NCI-H748 treated with DMSO at 0.1 percent for 48 hours (cell line): ENCODE measurements at regions not wholly inside any gene's neighbourhood (a gene's known extent, or its start where the extent isn't known, plus 50 kb on each side); places are given as distances from the start of the nearest gene placed in this dataset.
"Not testable (repeated sequence)": the region's sequence is repeated elsewhere in the genome, so short reads cannot be mapped to it uniquely, and the experiment has no call there.

ENCODE experiments used
- DNase-seq: peaks from one replicate; lab custom pipeline; 2025; lab: John Stamatoyannopoulos, UW

DNA sequence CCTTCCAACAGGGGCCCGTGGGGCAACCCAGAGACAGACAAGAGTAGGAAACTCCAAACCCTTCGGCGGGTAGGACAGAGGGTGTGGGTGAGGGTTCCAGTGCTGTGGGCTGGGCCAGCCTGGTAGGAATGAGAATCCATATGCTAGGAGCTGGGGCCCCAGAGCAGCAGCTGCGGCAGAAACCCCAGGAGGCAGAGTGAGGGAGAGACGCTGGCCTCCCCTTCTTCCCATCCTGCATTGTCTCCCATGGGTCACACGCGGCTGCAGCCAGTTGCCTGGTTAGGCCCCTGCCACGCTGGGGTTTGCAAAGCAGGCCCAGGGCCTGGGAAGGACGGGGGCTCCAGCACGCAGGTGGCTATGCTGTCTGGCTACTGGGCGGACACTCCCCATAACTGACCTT is 113.1 kb upstream of the CCZ1B start:
- not testable (repeated sequence) for DNase-seq

DNA sequence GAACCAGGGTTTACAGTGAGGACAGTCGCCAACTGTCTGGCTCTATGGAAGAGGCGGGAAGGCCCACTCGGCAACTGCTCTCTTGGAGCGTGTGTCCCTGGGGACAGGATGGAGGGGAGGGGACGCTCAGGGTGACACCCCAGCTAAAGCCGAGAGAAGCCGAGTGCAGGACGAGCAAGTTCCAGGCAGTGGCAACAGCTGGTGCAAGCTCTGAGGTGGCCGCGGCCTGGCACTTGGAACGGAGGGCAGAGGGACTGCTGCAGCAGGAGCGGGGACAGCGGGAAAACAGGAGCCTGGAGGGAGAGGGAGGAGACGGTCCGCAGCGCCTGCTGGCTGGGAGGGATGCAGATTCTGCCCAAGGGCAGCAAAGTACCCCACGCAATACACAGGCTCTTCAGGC is 113.8 kb upstream of the CCZ1B start:
- DNase-seq: not testable (repeated sequence)

DNA sequence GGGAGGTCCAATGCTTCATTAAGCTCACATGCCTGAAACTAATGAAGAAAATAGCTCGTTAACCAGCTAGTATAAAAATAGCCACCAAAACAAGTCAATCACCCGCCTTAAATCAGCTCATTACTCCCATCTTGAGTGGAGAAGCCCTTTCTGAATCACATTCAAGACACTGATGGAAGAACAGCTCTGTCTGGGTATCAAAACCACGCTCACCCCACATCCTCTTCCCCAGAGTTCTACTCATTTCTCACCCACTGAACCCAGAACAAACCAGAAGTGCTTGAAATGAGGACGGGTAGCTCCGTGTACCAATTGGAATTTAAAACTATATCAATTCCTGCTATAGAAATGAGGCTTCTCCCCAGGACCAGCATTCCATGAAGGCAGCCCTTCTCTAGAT is 120.8 kb upstream of the CCZ1B start:
- not testable (repeated sequence) for DNase-seq

DNA sequence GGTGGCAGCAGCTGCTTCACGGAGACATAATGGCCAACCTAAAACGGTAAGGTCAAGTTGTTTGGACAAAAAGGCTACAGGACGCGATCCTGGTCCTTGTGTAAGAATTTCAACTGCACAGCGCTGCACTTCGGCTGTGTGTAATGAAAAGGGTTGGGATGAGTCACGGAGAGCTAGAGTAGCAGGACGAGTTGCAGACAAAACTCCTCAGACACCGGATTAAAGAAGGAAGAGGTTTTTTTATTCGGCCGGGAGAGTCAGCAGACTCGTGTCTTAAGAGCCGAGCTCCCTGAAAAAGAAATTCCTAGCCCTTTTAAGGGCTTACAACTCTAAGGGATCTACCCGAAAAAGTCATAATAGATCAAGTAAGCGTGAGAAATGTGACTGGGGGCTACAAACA is 124.2 kb upstream of the CCZ1B start:
- DNase-seq: not testable (repeated sequence)

DNA sequence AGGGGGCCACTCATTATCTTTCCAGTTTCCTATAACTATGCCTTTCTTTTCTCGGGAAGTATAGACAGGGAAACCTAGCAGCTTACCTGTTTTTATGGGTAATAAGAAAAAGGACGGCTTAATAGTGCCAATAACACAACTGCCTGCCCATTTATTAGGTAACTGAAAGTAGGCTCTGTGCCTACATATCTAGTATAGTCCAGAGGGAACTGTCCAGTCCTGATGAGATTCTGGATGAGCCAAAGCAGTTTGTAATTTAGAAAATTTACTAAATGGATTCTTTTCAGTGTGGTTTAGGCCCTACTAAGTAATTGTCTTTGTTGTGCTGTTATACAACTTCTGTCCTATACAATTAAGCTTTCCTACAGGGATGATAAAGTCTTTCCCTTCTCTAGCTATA is 125.5 kb upstream of the CCZ1B start:
- DNase-seq: not testable (repeated sequence)

DNA sequence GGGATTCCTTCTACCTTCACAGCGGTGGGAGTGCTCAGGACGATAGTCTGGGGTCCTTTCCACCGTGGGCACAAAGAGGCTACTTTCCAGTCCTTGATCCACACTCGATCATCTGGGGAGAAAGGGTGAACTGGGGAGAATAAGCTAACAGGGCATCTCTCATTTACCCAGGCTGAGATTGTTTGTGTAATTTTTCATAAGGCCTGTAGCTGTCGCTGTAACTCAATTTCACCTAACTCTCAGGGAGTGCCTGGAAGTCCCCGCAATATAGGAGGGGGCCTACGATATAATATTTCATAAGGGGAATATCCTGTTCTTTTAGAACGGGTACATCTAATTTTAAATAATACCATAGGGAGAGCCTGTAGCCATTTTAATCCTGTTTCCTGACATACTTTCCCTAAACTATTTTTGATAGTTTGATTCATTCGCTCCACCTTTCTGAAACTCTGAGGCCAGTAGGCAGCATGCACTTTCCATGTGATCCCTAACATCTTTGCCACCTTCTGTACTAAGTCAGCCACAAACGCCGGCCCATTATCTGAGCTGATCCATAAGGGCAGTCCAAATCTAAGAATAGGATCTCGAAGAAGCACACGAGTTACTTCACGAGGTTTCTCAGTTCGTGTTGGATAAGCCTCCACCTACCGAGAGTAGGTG is 127.2 kb upstream of the CCZ1B start:
- not testable (repeated sequence) for DNase-seq

DNA sequence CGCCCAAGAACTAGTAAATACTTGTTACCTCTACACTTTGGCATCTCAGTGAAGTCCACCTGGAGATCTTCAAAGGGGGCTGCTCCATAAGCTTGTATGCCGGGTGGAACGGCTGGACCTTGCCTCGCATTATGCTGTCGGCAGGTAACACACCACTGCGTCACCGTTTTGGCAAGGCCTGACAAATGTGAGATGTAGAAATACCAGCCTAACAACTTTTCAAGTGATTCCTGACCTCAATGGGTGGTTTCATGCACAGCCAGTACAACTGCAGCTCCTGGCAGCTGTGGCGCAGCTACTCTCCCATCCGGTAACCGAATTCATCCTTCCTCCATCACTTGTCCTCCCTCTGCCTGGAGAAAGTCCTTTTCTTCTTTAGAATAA is 127.7 kb upstream of the CCZ1B start:
- not testable (repeated sequence) for DNase-seq

DNA sequence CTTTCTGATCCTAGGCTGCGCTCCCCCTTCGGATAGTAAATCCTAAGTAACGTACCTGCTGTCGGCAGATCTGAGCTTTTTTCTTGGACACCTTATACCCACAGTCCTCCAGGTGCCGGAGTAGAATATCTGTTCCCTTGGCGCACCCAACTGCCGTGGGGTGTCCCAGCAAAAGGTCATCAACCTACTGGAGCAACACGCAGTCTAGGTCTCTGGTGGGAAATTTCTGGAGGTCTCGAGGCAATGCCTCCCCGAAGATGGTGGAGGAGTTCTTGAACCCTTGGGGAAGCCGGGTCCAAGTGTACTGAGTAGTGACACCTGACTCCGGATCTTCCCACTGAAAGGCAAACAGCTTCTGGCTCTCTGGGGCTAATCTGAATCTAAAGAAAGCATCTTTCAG is 129.3 kb upstream of the CCZ1B start:
- DNase-seq: not testable (repeated sequence)

DNA sequence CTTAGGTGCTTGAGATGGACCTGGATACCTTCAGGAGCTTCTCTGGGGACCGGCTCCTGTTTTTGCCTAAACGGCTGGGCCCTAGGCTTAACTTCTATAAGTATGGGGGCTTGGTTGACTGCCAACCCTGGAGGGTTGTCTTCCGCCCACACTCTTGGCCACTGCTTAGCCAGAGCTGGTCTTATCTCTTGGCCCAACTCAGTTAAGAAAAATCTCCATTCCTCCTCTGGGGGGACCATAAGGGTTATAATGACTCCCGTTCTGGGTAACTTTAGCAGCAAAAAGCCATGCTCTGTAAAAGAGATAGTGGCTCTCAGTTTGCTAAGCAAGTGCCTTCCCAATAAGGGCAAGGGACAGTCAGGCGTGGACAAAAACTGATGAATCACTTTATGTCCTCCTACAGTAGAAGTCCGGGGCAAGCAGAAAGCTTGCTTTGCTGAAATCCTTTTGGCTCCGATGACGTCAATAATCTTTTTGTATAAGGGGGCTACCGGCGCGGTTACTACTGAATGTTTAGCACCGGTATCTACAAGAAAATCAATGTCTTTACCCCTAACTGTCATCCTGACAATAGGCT is 130.0 kb upstream of the CCZ1B start:
- DNase-seq: not testable (repeated sequence)

DNA sequence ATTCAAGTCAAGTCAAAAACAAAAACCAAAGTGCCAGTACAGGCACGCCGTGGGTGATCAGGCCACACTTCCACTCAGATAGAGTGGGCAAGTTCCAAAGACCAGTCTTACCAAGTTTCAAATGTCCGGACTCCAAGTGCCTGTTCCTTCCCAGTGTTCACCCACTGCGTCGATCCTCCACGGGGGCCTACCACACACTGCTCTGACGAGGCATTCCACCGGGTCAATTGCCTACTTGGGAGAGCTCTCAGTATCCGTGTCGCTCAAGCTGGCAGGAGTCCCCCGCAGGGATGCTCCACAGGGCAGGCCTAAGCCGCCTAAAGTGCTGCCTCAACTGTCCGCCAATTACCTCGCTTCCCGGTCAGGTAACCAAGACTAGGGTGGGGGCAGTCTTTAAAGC is 132.3 kb upstream of the CCZ1B start:
- not testable (repeated sequence) for DNase-seq

DNA sequence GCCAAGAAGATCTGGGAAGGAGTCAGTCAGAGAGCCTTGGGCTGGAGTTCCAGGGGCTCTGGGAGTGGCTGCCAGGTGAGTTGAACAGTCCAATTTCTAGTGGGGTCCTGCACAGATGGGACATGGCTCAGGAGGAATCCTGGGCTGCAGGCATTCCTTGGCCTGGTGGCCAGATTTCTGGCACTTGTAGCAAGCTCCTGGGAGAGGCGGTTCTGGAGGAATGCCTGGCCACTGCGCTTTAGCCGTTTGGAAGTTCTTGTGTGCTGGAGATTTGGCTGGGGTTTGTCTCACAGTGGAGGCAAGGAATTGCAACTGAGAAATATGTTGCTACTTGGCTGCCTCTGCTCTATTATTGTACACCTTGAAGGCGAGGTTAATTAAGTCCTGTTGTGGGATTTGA is 133.9 kb upstream of the CCZ1B start:
- not testable (repeated sequence) for DNase-seq

DNA sequence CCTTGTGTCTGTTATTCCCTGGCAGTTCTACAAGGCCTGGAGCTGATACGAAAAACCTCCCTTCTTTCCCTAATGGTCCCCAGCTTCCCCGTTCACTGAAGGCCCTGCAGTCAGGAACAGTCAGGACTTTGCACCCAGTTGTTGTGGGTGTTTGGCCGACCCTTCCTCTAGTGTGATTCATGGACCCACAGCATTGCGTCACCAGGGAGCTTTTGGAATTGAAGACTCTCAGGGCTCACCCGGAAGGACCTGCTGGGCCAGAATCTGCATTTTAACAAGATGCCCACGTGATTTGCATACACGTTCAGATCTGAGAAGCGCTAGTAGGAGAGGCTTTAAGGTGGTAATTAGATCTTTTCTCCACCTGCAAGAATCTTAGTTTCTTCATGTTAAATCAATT is 136.8 kb upstream of the CCZ1B start:
- DNase-seq: not testable (repeated sequence)

DNA sequence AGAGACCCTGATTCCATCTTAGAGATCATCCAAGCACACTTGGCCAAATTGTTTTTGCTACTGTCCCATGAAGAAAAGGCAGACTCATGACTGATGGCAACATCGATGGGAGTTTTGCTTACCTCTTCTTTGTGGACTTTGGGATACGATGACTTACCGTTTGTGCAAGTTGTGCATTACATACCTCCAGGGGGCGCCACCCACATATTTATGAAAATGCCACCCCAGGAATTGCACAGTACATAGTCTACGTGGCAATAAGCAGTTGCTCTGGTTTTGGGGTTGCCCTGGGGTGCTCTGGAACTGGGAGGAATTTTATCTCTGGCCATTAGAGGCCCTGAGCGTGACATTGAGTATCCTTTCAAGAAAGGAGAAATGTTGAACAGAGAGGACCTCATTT is 139.0 kb upstream of the CCZ1B start:
- peak; percentile 27 for DNase-seq

DNA sequence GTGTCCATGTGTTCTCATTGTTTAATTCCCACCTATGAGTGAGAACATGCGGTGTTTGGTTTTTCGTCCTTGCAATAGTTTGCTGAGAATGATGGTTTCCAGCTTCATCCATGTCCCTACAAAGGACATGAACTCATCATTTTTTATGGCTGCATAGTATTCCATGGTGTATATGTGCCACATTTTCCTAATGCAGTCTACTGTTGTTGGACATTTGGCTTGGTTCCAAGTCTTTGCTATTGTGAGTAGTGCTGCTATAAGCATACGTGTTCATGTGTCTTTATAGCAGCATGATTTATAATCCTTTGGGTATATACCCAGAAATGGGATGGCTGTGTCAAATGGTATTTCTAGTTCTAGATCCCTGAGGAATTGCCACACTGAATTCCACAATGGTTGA is 144.1 kb upstream of the CCZ1B start:
- not testable (repeated sequence) for DNase-seq

DNA sequence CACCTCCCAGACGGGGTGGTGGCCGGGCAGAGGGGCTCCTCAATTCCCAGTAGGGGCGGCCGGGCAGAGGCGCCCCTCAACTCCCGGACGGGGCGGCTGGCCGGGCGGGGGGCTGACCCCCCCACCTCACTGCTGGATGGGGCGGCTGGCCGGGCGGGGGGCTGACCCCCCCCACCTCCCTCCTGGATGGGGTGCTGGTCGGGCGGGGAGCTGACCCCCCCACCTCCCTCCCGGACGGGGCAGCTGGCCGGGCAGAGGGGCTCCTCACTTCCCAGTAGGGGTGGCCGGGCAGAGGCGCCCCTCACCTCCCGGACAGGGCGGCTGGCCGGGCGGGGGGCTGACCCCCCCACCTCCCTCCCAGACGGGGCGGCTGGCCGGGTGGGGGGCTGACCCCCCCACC is 148.8 kb upstream of the CCZ1B start:
- not testable (repeated sequence) for DNase-seq

DNA sequence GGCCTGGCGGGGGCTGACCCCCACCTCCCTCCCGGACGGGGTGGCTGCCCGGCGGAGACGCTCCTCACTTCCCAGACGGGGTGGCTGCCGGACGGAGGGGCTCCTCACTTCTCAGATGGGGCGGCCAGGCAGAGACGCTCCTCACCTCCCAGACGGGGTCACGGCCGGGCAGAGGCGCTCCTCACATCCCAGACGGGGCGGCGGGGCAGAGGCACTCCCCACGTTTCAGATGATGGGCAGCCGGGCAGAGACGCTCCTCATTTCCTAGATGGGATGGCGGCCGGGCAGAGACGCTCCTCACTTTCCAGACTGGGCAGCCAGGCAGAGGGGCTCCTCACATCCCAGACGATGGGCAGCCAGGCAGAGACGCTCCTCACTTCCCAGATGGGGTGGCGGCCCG is 149.3 kb upstream of the CCZ1B start:
- not testable (repeated sequence) for DNase-seq

DNA sequence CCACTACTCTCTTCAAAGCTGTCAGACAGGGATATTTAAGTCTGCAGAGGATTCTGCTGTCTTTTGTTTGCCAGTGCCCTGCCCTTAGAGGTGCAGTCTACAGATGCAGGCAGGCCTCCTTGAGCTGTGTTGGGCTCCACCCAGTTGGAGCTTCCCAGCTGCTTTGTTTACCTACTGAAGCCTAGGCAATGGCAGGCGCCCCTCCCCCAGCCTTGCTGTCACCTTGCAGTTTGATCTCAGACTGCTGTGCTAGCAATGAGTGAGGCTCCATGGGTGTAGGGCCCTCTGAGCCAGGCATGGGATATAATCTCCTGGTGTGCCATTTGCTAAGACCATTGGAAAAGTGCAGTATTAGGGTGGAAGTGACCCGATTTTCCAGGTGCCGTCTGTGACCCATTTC is 151.3 kb upstream of the CCZ1B start:
- not testable (repeated sequence) for DNase-seq

DNA sequence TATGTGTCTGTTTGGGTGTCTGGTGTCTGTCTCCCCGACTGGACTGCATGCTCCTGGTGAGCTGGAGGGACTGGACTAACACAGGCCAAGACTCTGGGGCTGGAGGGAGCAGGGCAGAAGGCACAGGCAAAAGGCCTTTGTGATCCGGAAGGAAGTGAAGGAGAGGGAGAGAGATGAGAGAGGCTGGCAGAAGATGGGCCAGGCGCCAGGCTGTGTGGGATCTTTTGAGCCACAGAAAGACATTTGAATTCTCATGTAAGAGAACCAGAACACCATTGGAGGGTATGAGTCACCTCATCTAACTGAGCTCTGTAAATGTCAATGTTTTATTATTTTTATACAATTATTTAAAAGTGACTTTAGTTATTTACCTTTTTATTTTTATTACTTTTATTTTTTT is 152.3 kb upstream of the CCZ1B start:
- DNase-seq: not testable (repeated sequence)

DNA sequence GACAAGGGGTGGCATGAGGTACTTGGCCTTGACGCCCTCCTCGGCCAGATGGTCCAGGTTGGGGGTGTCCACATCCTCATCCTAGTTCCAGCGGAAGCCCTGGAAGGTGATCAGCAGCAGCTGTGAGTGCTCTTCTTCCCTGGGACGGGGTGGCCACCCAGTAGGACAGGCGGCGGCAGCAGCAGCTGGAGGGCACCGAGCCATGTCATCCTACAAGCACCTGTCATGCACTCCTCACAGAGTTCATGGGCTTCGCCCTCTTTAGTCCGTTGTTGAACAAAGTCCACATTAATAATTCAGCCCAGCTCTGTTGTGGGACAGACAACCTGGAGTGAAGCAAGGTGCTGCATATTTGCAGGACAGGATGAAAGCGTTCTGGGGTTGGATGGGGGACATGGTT is 153.4 kb upstream of the CCZ1B start:
- DNase-seq: not testable (repeated sequence)

DNA sequence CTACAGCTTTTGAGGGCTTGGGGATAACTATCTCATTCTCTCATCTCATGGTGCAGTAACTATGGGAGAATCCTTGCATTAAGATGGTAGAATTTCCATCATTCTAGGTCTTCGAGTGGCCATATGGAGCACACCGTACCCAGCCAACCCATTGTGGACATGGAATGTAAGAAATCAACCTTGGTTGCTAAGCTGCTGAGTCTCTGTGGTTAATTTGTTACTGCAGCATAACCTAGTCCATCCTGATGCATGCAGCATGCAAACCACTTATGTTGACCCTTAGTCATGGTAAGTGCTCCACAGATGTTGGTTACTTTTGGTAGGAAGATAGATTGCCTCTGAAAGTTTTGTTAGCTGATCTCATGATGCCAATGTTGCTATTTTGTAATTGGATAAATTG is 156.3 kb upstream of the CCZ1B start:
- not testable (repeated sequence) for DNase-seq

DNA sequence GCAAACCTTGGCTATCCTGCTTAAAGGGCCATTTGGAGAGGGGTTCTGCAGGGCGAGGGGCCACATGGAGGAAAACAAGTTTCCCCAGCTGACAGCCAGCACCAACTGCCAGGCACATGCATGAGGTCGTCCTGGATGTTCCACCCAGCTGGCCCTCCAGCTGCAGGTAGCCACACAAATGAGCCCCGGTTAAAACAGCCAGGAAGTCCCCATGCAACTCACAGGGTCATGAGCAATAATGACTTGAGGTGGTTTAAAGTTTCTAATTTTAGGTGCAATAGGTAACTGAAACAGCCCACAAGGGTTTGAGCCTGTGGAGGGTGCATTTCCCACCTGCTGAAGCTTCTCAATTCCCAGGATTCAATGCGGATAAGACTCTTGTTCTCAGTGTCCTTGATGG is 160.8 kb upstream of the CCZ1B start:
- not testable (repeated sequence) for DNase-seq

DNA sequence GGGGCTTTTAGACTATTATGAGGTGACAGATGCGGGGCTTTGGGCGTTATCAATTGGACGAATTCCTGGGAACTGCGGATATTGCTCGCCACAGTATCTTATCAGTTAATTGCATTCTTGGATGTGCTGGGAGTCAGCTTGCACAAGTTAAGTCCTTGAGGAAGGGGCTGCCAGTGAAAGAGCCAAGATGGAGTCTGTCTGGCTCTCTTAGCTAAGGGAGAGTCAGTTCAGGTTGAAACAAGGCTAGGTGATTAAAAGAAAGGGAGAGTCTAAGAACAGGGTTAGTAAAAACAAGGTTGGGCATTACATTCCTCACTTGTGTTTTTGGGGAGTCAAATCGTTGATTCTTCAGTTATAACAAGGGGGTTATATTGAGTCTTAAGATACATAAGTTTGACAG is 162.5 kb upstream of the CCZ1B start:
- not testable (repeated sequence) for DNase-seq

DNA sequence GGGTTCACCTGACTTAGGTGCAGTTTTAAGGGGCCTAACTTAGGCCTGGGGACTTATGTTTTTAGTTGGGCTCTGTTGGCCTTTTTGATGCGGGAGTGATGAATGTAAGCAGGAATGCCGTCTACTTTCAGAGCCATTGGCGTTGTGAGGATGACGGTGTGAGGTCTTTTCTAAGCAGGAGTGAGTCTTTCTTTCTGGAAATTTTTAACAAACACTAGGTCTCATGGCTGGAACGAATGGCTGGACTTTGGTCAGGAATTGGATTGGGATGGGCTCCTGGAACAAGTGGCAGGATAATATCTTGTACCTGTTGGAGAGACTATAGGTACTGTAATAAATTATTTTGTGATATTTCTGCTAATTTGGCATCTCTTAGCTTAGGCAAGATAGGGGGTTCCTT is 163.9 kb upstream of the CCZ1B start:
- not testable (repeated sequence) for DNase-seq
